GM12892 (cell line): ENCODE measurements at regions not wholly inside any gene's neighbourhood (a gene's known extent, or its start where the extent isn't known, plus 50 kb on each side); places are given as distances from the start of the nearest gene placed in this dataset.

ENCODE experiments used
- POLR2A ChIP-seq: IDR thresholded peaks from 2 replicates; pipeline ENCODE4 v1.6.1; 2011; ENCODE audit warnings: low read depth, low read length, control low read depth
- POLR2AphosphoS5 ChIP-seq: IDR thresholded peaks from 2 replicates; pipeline ENCODE4 v1.6.1; 2011; ENCODE audit warnings: low read depth, low read length, control low read depth
- TAF1 ChIP-seq: IDR thresholded peaks from 2 replicates; pipeline ENCODE4 v1.6.1; 2011; ENCODE audit warnings: low read depth, mild to moderate bottlenecking, control low read depth, low read length, borderline replicate concordance

- TF ChIP-seq POLR2A (no peak), POLR2AphosphoS5 (no peak), TAF1 (no peak)
These were observed 60.8 kb upstream of the EPS8L3 start for GRCh38 chr1:109824349-109825115.
